NCI-H2029 (cell line): ENCODE measurements at regions not wholly inside any gene's neighbourhood (a gene's known extent, or its start where the extent isn't known, plus 50 kb on each side); places are given as distances from the start of the nearest gene placed in this dataset.

Source experiments
- DNase-seq: peaks from one replicate; lab custom pipeline; 2025; lab: John Stamatoyannopoulos, UW

GRCh38 chr10:36366843-36367242 lies 724.7 kb upstream of the FZD8 start:
- no peak for DNase-seq

GRCh38 chr10:36366065-36366464 lies 724.0 kb upstream of the FZD8 start:
- DNase-seq: no peak

- DNase-seq: no peak
These were observed 720.2 kb upstream of the FZD8 start for GRCh38 chr10:36362257-36362656.

- no peak for DNase-seq
These were observed 716.6 kb upstream of the FZD8 start for GRCh38 chr10:36358736-36359135.

GRCh38 chr10:36354633-36355032 lies 712.5 kb upstream of the FZD8 start:
- DNase-seq: no peak

GRCh38 chr10:36351159-36351558 lies 709.1 kb upstream of the FZD8 start:
- DNase-seq: no peak

- DNase-seq: no peak
These were observed 707.5 kb upstream of the FZD8 start for GRCh38 chr10:36349445-36350078.

- no peak for DNase-seq
These were observed 703.7 kb upstream of the FZD8 start for GRCh38 chr10:36345807-36346206.

GRCh38 chr10:36345175-36345533 lies 703.1 kb upstream of the FZD8 start:
- no peak for DNase-seq

GRCh38 chr10:36344240-36345174 lies 702.4 kb upstream of the FZD8 start:
- DNase-seq: no peak

- no peak for DNase-seq
These were observed 700.7 kb upstream of the FZD8 start for GRCh38 chr10:36342781-36343180.

- DNase-seq: no peak
These were observed 699.4 kb upstream of the FZD8 start for GRCh38 chr10:36341471-36341870.

GRCh38 chr10:36336315-36336714 lies 694.2 kb upstream of the FZD8 start:
- DNase-seq: no peak

- DNase-seq: no peak
These were observed 691.4 kb upstream of the FZD8 start for GRCh38 chr10:36333446-36333845.

- DNase-seq: no peak
These were observed 690.8 kb upstream of the FZD8 start for GRCh38 chr10:36332926-36333325.

- no peak for DNase-seq
These were observed 689.0 kb upstream of the FZD8 start for GRCh38 chr10:36331121-36331520.

- no peak for DNase-seq
These were observed 683.7 kb upstream of the FZD8 start for GRCh38 chr10:36325815-36326214.

- DNase-seq: no peak
These were observed 682.7 kb upstream of the FZD8 start for GRCh38 chr10:36324831-36325230.

- no peak for DNase-seq
These were observed 671.0 kb upstream of the FZD8 start for GRCh38 chr10:36313142-36313541.

GRCh38 chr10:36303896-36304295 lies 661.8 kb upstream of the FZD8 start:
- no peak for DNase-seq

- no peak for DNase-seq
These were observed 660.0 kb upstream of the FZD8 start for GRCh38 chr10:36302086-36302485.

- no peak for DNase-seq
These were observed 659.4 kb upstream of the FZD8 start for GRCh38 chr10:36301539-36301938.

GRCh38 chr10:36301139-36301538 lies 659.0 kb upstream of the FZD8 start:
- DNase-seq: no peak

- no peak for DNase-seq
These were observed 641.7 kb upstream of the FZD8 start for GRCh38 chr10:36283827-36284226.
